A204.1 (cell line): ENCODE measurements at regions not wholly inside any gene's neighbourhood (a gene's known extent, or its start where the extent isn't known, plus 50 kb on each side); places are given as distances from the start of the nearest gene placed in this dataset.
A peak's percentile ranks its signal among the peaks of the same experiment; 100 is the strongest.
"Not testable (repeated sequence)": the region's sequence is repeated elsewhere in the genome, so short reads cannot be mapped to it uniquely, and the experiment has no call there.

ENCODE experiments used
- FAIRE-seq: peaks from 2 replicates; lab custom pipeline; 2012; peaks lifted over from hg19 to GRCh38; lab: Jason Lieb, UNC

DNA sequence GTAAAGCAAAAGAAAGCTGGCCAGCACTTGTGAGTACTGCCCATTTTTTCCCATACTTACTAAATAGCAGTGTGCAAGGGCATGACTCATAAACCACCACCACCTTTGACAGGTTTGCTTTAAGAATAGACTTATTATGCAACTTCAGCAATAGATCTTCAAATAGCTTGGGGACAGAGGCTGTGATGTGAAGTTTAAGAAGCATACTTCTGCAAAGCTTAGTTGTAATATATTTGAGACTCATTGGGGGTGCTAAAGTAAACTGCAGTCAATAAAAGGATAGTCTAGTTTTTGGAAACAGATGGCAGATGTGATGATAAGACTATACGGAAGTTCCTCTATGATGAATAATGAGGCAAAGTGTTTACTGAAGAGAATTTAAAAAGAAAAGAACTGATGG, 210.0 kb downstream of the PLA2G4A start:
- no peak for FAIRE-seq

DNA sequence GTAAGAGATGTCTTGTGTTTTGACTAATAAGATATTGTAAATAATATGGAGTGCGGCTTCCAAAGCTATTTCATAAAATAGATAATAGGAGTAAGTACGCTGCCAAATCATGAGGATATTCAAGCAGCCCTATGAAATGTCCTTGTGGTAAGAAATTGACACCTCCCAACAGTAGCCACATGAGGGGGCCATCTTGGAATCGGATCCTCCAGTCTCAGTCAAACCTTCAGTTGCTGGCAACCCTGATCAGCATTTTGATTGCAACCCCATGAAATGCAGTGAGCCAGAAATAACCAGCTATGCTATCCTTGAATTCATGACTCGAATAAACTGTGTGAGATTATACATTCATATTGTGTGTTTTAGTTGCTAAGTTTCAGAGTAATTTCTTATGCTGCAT, 212.4 kb downstream of the PLA2G4A start:
- no peak for FAIRE-seq

DNA sequence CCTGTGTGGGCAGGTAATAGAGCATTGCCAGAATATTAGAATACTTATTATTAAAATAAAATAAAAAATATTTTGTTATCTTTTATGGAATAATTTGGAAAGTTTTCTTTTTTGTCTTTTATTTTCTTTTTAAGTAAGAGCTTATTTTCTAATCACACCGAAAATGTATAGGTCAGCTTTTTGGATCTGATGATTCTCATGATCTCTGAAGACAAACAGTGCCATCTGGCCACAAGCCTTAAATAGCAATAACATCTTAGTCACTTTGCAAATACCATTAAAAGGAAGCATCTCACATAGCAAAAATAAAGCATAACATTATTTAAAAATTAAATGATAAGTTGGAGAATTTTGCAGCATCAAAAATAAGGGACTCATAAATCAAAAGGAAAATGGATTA, 213.8 kb downstream of the PLA2G4A start:
- FAIRE-seq, result no peak

DNA sequence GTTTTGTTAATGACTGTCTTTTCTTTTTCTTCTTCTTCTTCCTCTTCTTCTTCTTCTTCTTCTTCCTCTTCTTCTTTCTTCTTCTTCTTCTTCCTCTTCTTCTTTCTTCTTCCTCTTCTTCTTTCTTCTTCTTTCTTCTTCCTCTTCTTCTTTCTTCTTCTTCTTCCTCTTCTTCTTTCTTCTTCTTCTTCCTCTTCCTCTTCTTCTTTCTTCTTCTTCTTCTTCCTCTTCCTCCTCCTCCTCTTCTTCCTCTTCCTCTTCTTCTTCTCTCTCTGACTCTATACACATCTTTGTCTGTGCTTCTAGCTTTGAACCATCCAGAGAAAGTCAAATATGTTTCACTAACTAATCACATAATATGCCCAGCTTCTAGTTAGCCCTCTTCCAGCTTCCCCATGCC, 214.7 kb downstream of the PLA2G4A start:
- FAIRE-seq, result not testable (repeated sequence)

DNA sequence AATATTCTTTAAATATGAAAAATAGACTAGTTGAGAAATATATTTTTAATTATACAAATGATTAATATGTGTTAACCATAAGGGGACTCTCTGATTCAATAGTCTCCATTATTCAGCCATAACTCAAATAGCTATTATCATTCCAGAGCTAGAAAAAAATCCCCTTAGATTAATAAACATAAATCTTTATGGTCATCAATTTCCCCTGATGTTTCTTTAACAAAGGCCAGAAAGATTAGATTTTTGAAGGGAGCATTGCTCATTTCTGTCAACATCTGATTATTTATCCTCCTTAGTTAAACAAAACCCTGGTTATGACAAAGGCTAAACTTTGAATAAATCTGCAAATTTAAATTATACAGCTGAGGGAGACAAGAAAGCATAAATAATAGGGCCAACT, 215.7 kb downstream of the PLA2G4A start:
- no peak for FAIRE-seq

DNA sequence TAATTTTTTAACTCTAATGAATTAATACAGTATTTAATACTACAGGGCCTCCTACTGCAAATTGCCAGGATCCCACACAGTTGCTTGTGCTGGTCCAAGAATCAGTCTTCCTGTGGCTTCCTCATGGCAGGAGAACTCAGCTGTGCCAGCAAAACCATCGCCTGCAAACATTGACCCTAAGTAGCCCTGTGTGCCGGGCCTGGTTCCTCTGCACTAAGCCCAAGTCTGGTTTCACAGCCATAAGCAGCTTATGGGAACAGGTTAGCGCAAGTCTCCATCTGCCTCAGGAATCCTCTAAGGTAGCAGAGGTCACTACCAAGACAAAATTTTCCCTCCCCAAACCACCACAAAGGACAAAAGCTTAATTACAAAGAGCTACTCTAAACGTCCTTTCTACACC, 216.6 kb downstream of the PLA2G4A start:
- FAIRE-seq, result no peak

DNA sequence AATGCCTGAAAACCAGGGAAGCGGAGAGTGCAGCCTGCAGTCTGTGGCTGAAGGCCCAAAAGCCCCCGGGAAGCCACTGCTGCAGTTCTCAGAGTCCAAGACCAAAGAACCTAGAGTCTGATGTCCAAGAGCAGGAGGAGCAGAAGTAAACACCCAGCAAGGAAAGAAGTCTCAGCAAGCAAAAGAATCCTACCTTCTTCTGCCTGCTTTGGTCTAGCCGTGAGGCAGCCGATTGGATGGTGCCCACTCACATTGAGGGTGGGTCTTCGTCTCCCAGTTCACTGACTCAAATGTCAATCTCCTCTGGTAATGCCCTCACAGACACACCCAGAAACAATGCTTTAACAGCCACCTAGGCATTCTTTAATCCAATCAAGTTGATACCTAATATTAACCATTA, 217.5 kb downstream of the PLA2G4A start:
- no peak for FAIRE-seq

DNA sequence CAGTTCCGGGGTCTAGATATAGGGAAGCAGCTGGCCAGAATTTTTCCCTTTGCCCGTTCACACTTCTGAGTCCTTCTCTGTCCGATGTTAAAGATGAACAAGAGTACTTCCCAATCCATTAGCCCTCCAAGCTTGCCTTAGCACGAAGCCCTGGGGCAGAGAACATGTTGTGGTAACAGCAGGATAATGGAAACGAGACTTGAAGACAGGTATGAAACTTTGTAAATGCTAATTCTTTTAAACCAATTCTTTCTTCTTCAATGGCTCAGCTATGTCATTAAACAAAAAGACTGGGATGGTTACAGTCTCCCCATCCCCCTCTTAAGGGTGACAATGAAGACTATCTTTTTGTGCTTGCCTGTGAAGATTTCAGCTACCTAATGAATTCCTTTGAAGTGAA, 218.5 kb downstream of the PLA2G4A start:
- no peak for FAIRE-seq

DNA sequence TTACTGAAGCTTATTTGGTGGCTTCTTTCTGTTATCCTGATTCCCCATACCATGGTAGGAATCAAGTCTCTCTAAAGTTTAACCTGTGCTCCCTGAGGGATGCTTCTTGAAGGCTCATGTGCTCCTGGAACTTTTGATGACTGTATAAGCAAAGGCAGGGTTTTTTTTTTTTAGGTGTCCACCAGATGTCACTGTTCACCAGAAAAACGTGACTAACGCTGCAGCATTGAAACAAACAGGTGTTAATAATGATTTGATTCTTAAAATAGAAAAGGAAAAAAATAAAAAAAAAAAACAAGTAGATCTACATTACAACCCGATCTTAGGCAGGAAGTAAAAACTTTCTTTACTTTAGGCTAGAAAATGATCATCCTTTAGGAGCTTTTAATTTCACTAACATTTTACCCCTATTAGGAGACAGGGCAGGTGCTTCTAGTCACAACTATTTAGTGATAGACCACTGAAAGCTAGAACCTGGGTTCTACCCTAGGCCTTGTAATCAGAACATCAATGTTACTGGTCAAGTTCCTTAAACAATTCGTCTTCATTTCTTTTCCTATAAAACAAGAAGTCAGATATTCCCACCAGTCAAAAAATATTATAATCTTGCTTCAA, 223.0 kb downstream of the PLA2G4A start:
- peak; percentile 91 for FAIRE-seq

DNA sequence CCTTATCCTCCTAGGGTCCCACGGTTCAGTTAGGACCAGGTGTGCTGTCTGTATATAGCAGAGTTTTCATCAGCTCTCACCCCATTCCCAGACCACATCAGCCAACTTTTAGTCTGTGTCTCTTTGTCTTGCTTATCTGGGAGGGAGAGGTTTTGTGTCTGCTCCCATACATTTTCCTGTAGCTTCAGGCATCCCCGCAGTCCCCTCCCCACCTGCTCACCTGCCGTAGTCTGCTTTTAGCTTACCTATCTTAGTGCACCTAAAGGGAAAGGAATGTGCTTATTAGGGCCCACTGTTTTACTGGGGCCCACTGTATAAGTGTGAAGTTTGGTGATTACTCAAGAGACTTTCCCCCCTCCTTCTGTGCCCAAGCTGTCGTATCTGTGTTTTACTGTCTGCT, 225.1 kb downstream of the PLA2G4A start:
- FAIRE-seq, result no peak

DNA sequence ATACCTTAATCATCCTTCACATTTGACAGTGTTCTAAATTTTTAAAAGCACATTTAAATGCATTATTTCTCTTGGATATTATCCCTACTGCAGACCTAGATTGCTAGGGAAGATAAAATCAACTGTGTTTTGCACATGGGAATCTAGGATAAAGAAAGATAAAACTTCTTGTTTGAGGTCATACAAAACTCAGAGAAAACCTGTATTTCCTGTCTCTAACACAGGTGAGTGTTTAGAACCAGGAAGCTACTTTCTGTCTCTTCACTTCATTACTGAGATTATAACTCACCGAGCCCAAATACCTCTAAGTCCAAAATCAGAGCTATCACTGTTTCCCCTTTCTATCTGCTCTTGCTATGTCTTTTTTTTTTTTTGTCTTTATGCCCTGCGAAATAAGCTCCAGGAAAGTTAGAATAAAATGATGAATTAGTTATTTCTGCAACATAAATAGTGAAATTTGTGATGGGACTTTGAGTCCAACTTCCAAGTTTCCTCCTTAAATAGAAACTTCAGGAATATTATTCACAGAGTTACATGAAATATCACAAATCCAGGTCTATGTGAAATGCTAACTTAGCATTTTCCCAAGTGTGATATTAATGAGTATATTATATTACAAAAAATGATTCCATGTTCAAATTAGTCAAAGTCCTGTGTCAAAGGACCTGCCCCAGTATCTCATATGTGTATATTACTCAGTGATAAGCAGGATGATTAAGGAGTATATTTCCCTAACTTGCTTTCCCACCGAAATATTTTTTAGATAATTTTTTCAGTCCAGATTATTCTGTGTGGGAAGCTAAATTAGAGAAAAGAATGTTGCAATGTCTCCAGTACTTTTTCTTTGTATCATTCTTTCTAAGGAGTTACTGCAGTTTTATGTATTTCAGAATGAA, 226.4 kb downstream of the PLA2G4A start:
- no peak for FAIRE-seq

DNA sequence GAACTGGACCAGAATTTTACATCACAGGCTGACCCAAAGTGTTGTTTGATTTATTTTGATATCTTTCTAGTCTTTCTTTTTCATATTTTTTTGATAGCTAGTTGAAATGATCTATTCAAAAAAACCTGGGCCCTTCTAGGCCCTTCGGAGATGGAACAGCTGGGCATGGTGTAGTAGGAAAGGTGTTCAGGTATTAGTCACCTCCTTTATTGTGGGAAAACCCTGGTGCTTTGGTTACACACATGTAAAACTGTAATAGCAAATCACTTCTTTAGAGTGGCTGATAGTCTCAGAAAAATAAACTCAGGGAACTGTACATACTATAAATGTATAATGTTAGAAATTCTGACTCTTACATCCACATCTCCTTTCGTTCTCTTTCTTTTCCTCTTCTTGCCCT, 234.5 kb downstream of the PLA2G4A start:
- FAIRE-seq, result no peak

DNA sequence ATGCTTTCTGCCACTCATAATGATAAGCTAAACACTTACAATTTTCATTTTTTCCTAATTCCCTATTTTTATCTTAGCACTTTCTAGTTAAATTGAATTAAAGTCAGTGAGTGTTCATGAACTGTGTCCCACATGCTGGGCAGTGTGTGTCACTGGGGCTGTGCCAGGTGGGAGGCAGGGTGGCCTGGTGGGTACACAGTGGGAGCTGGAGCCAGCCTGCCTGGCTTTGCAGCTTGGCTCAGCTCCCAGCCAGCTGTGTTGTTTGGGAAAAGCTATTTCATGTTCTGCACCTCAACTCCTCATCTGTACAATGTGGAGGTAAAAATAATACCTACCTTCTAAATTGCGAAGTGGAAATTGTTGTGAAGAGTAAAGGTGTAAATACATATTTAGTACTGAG, 238.4 kb downstream of the PLA2G4A start:
- FAIRE-seq, result no peak

DNA sequence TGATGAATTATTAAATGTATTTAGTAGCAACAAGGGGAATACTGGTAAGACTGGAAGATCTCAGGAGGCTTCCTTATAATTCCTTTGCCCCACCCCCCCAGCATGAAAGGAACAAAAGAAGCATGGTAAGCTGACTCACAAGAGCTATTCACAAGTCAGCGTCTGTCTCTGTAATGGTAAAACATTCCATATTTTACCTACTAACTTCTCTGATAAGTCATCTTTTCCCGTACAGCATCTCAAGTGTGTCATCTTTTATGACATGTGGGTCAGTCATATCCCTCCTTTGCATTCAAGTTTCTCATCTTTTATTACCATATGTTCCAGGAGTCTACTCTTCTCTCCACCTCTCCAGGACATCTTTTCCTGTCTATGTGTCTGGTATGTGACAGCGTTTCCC, 241.3 kb downstream of the PLA2G4A start:
- no peak for FAIRE-seq

DNA sequence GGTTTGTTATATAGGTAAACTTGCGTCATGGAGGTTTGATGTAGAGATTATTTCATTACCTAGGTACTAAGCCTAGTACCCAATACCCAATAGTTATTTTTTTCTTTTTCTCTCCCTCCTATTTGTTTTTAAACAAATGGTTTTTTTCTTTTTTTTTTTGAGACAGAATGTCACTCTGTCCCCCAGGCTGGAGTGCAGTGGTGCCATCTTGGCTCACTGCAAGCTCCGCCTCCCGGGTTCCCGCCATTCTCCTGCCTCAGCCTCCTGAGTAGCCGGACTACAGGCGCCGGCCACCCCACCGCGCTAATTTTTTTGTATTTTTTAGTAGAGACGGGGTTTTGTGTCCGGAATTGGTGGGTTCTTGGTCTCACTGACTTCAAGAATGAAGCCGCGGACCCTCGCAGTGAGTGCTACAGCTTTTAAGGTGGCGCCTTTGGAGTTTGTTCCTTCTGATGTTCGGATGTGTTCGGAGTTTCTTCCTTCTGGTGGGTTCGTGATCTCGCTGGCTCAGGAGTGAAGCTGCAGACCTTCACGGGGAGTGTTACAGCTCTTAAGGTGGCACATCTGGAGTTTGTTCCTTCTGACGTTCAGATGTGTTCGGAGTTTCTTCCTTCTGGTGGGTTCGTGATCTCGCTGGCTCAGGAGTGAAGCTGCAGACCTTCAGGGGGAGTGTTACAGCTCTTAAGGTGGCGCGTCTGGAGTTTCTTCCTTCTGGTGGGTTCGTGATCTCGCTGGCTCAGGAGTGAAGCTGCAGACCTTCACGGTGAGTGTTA, 243.7 kb downstream of the PLA2G4A start:
- not testable (repeated sequence) for FAIRE-seq

DNA sequence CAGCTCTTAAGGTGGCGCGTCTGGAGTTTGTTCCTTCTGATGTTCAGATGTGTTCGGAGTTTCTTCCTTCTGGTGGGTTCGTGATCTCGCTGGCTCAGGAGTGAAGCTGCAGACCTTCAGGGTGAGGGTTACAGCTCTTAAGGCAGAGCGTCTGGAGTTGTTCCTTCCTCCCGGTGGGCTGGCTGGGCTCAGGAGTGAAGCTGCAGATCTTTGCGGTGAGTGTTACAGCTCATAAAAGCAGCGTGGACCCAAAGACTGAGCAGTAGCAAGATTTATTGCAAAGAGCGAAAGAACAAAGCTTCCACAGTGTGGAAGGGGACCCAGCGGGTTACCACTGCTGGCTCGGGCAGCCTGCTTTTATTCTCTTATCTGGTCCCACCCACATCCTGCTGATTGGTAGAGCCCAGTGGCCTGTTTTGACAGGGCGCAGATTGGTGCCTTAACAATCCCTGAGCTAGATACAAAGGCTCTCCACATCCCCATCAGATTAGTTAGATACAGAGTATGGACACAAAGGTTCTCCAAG, 244.3 kb downstream of the PLA2G4A start:
- FAIRE-seq, result not testable (repeated sequence)

DNA sequence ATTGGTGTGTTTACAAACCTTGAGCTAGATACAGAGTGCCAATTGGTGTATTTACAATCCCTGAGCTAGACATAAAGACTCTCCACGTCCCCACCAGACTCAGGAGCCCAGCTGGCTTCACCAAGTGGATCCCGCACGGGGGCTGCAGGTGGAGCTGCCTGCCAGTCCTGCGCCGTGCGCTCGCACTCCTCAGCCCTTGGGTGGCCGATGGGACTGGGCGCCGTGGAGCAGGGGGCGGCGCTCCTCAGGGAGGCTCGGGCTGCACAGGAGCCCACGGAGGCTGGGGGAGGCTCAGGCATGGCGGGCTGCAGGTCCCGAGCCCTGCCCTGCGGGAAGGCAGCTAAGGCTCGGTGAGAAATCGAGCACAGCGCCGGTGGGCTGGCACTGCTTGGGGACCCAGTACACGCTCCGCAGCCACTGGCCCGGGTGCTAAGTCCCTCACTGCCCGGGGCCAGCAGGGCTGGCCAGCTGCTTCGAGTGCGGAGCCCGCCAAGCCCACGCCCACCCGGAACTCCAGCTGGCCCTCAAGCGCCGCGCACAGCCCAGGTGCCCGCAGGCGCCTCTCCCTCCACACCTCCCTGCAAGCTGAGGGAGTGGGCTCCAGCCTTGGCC, 245.0 kb downstream of the PLA2G4A start:
- FAIRE-seq, result not testable (repeated sequence)

DNA sequence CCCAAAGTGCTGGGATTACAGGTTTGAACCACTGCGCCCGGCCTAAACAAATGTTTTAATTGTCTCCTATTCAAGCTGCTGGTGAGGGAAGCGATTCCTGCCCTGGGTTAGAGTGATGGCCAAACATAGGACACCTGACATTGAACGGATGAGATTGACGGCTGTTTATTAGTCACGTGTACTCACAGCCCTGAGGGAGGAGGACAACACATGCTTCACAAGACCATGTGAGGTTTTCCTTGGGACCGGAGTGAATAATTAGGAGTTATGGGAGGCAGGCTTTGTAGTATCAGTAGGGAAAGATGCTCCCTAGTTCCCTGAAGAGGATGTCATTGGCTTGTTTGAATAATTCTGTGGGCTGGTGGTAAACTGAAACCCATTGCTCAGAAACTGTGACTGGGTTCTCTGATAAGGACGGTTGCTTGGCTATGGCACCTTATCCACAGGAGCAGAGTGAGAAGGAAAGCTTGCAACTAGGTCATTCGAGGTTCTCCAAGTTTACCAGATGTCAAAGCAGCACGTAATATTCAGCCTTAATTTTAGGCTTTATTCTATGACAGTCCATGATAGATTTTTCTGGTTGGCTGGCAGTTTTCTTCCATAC, 245.8 kb downstream of the PLA2G4A start:
- FAIRE-seq, result no peak

DNA sequence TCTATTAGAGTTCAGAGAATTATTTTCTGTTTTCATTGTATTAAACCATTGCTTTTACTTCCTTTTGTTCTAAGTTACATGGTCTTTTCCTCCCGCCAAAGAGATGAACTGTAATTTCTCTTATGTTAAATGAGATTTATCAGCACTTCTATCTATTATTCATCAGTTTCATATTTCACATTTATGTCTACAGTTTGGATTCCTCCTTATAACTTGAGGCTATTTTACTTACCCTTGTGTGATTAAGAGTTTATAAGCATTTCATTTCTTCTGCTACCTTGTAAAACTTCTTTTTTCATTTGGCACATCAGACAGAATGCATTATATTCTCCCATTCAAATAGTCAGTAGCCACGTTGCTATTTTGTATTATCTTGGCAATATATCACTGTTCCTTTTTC, 248.2 kb downstream of the PLA2G4A start:
- no peak for FAIRE-seq

DNA sequence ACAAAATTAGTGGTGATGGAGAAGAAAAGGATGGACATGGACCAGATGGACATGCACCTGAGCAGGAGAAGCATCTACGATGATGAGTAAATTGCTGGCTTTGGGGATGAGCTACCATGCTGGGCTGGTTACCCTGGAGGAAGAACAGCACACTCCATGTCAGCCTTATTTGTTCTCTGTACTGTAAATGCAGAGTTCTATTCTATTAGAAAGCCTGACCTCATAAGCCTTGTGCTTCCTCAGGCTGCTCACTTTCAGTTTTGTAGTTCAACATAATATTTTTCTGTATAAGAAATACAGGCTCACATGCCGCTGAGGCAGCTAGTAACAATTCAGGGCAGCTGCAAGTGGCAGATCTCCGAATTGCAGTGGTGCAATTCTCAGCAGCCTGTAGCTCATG, 249.6 kb downstream of the PLA2G4A start:
- FAIRE-seq, result no peak

DNA sequence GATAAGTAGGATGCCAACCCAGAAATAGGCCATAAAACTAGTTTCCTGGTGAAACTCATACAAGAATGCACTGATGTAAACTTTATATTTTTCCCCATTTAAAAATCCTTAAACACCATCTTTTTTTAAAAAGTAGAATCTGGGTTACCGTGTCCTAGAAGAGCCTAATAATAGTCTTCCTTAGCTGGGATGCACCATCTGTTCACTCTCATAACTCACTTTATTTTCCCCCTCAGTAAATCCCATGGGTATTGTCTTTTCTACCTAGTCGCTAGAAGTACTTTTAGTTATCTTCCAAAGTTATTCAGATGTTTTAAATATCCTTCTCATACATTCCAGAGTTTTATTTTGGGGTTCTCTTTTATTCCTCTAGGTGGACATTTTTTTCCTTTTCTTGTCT, 250.2 kb downstream of the PLA2G4A start:
- no peak for FAIRE-seq

DNA sequence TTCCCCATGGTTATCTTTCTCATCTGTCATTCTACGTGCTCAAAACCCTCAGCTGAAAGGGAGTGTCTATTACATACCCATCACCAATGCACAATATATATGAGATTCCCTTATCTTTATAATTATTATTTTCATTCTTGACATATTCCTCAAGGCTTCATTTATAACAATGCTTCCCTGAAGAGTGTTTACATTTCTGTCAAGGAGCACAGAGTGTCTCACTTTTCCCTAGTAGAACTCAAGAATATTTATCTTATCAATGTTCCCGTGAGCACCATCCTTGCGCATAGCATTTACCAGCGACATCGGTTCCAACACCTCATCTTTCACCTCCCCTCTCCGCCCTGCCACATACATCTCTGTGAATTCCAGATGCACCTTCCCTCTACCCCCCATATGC, 250.6 kb downstream of the PLA2G4A start:
- FAIRE-seq, result no peak
